NCI-H2029 (cell line): ENCODE measurements at regions not wholly inside any gene's neighbourhood (a gene's known extent, or its start where the extent isn't known, plus 50 kb on each side); places are given as distances from the start of the nearest gene placed in this dataset.

Experiments
- DNase-seq: peaks from one replicate; lab custom pipeline; 2025; lab: John Stamatoyannopoulos, UW

DNA sequence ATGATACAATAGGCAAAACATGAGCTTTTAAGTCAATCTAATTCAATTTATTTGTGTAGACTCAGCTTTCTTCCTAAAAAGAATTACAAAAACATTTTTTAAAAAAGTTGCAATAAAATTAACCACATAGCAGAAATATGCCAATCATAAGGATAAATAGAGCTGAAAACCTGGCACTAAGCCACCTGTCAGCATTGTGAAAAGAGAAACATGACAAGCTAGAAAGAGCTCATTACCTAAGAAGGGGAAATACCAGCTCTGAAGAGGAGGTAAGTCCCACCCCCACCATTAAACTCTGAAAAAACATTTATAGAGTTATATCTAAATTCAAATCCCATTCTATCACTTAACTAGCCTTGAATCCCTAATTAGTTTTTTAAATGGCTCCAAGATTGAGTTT, 372.9 kb downstream of the OSTF1 start:
- DNase-seq, result peak; percentile 9

DNA sequence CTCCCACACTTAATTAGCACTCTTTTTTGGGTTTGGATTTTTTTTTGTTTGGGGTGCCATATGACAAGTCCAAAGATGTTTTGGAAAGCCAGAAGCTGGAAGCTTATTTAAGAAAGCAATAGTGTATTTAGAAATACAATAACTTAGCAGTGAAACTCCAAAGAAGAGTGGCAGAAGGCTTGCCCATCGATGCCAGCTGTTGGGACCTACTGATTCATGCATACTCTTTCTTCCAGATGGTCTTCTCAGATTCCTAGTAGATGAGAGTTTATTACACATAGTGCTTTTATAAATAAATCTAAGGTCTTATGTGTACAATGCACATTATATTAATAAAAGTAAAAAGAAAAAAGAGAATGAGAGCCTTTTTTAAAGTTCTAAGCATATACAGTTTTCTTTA, 374.6 kb downstream of the OSTF1 start:
- no peak for DNase-seq

DNA sequence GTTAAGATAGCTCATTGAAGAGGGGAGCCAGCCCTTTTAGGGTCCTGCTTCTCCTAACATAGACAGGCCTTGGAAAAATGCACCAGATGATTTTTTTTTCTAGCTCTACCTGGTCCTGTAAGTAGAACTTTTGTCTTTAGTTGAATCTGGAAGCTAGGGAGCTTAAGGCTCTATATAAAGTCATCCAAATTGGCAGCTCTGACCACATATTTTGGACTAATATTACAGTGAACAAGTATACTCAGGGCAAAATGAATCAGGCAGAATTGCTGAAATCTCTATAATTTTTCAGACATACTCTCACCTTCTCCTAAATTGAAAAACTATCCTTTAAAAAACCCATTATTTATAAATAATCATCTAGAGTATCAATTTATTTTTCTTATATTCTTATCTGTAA, 375.6 kb downstream of the OSTF1 start:
- DNase-seq, result no peak

DNA sequence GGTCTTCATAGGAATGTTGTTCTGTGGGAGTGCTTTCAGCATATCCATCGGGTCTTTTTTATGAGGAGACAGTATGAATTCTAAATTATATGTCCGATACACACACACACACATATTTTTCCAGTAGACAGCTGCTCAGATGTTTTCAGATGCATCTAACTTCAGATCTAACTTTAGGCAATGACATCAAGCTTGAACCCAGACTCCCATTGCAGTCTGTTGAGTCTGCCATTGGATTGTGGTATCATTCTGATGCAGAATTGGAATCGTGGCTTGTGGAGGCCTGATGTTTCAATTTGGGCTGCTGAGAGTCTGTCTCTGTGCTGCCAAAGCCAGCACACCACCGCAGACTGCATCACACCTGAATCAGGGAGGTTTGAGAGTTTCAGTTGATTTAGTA, 376.4 kb downstream of the OSTF1 start:
- DNase-seq, result no peak

DNA sequence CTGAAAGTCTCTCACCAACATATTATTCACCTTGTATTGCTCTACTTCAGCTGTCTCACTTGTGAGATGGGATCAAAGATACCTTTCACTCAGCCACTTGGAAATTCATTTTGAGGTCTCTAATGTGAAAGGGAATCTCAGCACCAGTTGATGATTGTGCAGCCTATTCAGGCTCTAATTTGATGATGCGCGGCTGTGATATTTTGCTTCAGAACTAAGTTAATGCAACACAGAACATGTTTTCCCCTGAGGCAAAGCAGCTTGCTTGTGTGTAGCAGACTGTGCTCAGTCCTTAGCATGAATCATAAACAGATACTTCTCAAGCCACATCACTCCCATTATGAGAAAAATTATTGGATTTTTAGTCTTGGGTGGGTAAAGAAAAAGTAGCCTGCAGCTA, 378.8 kb downstream of the OSTF1 start:
- no peak for DNase-seq

DNA sequence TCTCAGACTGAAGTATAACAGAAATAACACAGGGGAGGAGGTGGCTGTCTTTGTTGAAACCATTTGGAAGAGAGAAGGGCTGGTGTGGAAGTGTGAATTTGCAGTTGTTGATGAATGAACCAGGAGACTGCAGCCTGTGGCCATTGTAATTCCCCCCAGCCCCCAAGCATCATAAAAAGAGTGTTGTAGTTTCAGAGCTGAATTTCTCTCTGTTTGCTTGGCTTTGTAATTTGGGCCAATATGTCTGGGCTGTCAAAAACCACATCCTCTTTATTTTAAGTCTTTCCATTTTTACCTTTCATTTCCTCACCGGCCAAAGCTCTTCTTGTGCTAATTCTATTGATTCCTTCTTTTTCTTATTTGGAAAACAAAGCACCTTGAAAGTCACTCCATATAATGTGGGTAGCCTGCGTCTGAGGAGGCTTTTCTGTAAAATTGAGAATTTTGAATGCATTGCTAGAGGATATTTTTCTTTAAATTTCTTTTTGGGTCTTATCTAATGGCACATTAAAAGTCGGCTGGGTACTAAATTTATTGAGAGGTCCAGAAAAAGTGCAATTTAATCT, 383.3 kb downstream of the OSTF1 start:
- DNase-seq, result no peak

DNA sequence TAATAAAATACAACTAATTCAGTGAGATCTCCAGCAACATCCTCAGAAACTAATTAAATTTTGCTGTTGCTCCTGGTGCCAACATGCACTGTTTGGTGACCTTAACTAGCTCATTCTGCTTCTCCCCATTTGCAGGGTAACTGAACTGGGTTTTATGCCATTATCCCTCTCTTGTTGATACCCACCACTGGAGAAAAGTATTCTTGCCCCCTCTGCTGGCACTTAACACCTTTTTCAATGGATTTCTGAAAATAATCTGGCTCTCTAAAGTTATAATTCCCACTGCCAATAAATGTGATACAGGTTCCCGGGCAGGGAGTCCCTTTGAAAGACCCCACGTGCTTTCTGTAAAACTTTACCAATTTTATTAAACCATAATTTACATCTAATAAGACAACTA, 394.3 kb downstream of the OSTF1 start:
- no peak for DNase-seq

DNA sequence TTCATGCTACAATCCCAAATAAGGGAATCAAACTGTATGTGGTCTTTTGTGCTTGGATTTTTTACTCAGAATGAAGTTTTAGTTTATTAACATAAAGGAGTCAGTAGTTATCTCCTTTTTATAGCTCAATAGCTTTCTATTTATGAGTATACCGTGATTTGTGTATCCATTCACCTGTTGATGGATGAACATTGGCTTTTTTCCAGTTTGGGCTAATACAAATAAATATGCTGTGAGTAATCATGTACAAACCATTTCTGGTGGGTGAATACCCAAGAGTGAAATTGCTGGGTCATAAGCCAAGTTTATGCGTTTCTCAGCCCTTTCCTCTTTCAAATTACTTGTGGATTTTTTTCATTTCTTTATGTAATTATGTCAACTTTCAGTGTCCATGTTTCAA, 395.3 kb downstream of the OSTF1 start:
- no peak for DNase-seq

DNA sequence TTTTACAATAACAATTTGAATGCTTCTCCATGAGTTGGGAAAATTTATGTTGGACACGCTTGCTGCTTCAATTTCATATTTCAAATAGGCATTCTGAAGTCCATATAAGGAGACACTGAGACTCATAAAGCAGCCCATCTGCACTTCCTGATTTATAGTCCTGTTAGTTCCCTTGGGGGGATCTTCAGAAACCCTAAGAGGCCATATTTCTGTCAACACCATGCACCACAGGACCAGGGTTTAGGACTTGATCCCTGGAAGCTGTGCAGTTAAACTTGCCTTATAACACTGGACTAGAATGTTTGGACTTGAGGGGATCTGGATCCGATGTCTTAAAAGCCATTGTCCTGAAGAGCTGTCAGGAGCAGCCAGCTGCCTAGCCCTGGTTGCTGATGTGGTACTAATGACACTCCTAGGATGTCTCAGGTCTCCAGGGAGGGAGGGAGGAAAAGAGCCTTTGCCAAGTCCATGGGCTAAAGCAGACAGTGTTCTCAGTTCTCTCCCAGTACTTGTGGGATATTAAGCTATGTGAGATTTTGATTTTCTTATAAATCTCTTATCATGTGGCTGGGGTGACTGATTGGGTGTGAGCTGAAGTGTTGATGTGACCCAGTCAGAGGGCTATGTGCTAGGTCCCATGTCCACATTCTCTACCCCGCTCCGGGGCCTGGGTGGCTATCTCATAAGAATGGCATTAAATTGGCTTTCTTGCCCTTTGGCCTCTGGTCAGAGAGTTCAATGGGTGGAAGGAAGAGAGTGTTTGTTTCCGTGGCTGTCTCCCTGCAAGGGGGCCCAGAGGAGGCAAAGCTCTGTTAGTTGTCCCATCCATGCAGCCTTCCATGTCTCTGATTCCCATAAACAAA, 399.8 kb downstream of the OSTF1 start:
- DNase-seq, result no peak

DNA sequence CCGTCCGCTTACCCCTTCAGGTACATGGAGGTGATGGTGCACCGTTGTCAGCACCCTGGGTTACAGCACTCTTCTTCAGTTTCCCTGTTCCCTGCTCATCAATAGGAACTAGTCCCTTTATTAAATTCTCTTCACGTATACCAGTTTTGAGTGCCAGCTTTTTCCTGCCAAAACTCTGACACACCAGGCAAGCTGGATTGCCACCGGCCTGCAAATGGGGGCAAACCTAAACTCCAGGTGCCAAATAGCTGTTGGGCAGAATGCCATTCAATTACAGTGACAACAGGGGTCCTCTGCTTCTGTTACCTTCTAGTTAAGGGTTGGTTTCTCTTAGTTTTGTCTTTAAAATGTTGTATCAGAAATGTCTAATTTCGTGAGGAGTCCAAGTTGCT, 400.4 kb downstream of the OSTF1 start:
- no peak for DNase-seq

DNA sequence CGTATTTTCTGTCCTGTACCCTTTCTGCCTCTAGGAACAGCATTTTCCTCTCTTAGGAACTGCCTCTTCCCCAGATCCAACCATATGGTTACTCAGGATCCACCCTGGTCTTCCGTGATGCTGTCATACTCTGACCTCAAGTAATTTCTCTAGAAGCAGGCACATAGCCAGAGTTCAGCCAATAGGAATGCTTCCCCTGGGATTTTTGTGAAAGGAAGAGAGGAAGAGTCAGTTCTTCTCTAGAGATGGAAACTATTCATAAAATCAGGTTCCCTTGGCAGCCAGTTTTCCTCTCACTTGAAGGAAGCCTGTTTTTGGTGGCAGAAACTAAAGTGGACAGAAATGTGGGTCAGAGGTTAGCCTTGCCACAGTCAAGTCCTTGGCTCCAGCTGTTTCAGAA, 400.1 kb upstream of the PCSK5 start:
- no peak for DNase-seq

DNA sequence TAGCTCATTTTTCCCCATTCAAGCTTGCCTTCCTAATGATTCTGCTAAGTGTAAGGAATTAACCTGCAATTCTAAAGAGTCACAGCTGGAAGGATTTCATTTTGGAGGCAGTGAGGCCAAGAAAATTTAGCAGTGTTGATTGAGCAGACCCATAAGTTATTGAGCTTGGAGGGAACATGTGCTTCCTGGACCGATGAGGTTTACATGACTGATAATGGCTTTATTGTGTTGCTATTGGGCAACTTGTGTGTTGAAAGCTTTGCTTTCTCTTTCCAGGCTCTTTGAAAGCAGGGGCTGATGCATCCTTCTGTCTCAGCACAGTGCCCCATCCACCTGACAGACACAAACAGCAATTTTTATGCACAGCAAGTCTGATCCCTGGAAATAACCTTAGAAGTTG, 398.9 kb upstream of the PCSK5 start:
- DNase-seq, result no peak

DNA sequence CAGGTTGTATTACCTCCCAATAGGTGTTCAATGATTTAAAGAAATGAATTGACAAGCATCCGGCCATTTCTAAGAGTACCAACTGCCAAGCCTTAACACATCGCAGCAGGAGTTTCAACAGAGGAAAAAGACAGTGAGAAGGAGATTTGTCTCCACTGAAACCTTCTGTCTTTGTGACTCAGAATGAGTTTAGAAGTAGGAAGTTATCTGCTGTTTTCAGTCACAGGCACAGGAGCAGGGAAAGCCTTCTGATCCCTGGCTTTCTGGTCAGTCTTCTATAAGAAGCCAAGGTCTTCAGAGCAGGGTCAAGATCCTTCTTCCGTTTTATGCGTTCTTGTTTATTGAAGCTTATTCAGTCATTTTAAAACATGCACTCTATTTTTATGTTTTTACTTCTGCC, 390.7 kb upstream of the PCSK5 start:
- no peak for DNase-seq

DNA sequence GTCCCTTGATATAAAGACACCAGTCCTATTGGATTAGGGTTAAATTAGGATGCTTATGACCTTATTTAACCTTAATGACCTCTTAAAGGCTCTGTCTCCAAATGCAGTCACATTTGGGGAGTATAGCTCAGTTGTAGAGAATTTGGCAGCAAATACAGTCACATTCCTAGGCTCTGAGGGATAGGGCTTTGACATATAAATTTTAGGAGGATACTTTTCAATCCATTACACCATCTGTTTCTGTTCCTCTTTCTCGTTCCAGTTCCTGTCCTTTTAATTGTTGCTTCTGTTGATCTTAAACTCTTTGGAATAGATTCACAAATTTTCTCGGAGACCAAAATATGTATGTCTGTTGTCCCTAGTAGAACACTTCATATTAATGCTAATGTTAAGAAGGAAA, 390.0 kb upstream of the PCSK5 start:
- DNase-seq, result no peak

DNA sequence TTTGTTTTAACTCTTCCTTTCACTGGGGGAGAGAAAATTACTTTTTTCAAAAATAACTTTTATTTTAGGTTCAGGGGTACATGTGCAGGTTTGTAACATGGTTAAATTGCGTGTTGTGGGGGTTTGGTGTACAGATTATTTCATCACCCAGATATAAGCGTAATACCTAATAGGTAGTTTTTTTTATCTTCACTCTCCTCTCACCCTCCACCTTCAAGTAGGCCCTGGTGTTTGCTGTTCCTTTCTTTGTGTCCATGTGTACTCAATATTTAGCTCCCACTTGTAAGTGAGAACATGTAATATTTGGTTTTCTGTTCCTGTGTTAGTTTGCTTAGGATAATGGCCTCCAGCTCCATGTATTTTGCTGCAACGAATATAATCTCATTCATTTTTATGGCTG, 389.5 kb upstream of the PCSK5 start:
- DNase-seq, result peak; percentile 30

DNA sequence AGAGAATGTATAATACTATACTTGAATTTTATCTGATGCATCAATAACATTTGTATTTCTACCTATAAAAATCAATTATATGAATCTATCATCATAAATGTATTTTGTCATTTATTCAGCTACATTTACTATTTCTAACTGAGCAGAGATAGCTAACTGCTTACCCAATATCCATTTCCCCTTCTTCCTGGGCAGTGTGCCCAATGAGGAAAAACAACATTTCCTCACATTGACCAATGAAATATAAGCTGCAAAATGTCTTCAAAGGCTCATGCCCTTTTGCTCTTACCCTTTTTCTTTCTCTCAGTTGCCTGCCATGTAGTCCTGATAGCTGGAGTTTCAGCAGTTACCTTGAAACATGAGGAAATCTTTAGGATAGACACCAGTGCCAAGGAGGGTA, 385.8 kb upstream of the PCSK5 start:
- DNase-seq, result no peak

DNA sequence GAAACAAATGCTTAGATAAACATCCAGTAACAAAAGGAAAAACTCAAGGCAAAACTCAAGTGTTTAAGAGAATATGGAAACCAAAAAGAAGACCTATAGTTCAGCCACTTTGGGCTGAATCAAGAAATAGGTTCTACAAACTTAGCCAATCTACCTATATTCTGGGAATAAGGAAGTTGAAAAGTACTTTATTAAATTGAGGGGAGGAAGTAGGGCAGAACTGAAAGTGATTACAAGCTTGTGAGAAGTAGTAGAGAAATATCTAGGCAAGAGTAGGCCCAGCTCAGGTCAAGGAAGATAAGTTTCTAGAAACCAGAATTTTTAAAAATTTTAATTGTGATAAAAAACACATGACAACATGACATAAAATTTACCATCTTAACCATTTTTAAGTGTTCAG, 384.8 kb upstream of the PCSK5 start:
- no peak for DNase-seq

DNA sequence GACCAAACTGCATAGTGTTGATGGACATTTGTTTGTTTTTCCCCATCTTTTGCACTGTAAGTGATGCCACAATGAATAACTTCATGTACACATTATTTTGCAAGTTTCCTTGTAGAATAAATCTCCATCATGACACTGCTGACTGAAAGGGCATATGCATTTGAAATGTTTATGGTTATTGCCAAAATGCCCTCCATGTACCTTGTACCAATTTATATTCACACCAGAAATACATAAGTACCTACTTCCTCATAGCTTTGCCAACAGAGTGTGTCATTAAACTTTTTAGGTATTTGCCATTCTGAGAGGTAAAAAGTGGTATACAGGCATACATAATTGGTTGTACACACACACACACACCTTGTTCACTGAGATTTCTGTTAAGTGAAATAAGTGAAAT, 361.0 kb upstream of the PCSK5 start:
- DNase-seq, result no peak

DNA sequence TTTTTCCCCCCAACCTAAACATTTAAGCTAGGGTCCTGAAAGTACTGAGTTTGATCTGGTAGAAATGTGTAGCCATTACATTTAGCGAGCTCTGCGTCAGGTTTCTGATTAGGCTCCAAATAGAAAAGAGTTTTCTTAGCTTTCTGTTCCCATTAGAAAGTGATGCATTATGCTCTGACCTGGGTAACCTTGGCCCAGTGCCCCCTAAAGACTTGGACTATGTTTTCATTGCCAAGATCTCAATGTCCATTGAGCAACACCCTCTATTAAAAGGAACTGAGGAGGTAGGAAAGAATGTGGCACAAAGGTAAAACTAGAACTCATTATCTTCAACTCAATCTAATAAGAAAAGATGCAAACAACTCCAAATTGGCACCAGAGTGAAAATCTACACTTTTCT, 358.9 kb upstream of the PCSK5 start:
- DNase-seq, result no peak

DNA sequence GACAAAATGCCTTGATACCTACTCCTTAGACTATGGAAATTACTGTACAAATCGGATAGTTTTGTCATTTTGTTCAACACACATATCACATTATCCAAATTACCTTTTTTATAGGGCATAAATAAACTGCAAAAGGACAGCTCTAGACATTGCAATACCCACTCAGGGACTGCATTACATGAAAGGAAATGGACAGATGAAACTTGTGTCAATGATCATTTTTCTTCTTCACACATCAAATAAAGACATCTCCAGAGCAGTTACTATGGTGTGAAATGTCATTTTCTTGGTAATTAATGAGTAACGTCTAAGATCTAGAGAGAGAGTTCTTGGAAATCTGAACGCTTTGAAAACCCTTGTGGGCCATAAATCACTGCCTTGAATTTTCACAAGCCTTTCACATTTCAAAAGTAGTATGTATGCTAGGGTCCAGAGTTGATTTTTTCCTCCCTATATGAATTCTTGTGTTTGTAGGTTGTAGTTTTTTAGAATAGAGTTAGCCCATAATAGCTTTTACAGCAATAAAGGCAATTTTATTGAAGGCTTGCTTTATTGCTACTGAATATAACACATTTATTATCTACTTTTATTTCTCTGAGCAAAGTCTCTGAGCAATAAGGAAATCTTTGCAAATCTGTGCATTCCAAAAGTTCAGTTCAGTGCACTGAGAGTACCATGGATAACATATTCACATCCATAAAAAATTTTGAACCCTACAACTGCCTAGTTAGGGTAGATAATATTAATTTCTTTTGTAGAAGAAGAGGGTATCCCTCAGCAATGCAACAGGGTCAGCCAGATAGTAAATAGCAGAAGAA, 358.0 kb upstream of the PCSK5 start:
- no peak for DNase-seq

DNA sequence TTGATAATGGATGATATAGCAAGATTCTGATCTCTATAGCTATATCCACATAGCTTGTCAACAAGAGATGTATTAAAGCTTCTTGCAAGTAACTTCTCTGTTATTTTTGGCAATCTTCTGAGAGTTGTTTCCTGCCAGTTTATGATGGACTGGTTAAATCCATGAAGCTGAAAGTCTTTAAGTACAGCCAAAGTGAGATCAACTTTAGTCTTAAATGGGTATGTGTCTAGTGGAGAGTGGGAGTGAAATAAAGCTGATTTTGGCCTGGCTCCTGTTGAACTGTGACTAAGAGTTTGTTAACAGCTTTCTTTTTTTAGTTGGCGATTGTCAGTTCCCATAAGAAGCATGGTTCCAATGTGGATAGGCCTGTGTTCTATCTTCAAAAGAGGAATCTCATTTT, 350.9 kb upstream of the PCSK5 start:
- no peak for DNase-seq

DNA sequence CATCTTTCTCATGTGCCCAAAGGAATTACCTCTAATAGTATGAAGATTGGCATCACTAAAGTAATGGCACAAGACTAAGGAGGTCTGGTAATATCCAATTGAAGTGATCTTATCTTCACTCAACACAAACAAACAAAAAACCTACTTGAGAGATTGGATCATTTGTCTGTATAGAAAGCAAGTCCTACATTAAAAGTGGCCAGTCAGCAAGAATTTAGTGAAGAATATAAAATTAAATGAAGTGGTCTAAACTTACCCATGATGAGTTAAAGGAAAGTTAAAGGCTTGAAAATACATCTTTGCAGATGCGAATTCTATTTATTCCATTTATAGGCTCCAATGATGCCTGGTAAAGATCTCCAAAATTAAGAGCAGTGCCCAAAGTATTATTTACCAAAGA, 350.3 kb upstream of the PCSK5 start:
- no peak for DNase-seq

DNA sequence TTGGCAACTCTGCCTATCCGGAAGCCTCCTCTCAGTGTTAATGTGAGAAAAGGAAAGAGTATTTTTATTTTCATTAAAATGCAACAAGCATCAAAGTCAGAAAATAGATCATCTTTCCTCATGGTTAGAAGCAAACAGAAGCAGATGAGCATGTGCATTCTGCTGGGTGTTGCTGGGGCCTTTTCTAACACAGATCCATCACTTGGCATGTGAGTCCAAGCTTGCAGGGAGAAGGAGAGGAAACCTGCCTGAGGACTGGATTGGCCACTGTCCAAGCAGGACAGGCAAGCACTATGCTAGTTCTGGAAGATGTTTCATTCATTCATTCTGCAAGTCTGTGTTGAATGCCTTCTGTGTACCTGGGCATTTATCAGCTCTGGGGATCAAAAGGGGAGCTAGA, 348.7 kb upstream of the PCSK5 start:
- no peak for DNase-seq
